Parathyroid adenoma (tissue), 2 donors: ENCODE measurements at regions not wholly inside any gene's neighbourhood (a gene's known extent, or its start where the extent isn't known, plus 50 kb on each side); places are given as distances from the start of the nearest gene placed in this dataset.

Experiments used
- H2AFZ ChIP-seq: fragments of 300-600 bp; sonication (generic); one replicate; pipeline ENCODE4 v1.7.0; 2017; ENCODE audit warnings: antibody characterized with exemption, mild to moderate bottlenecking
- H3K27ac ChIP-seq: fragments of 300-600 bp; sonication (generic); one replicate; pipeline ENCODE4 v1.7.0; 2017
- H3K27me3 ChIP-seq: fragments of 300-600 bp; sonication (generic); one replicate; pipeline ENCODE4 v1.7.0; 2017; ENCODE audit warnings: low read length; ENCODE audit not compliant: control insufficient read depth, insufficient read depth
- H3K36me3 ChIP-seq: fragments of 300-600 bp; sonication (generic); one replicate; pipeline ENCODE4 v1.7.0; 2017; ENCODE audit warnings: low read length; ENCODE audit not compliant: control insufficient read depth, insufficient read depth
- H3K4me1 ChIP-seq: fragments of 300-600 bp; sonication (generic); one replicate; pipeline ENCODE4 v1.7.0; 2017; ENCODE audit warnings: control low read depth
- H3K4me2 ChIP-seq: fragments of 300-600 bp; sonication (generic); one replicate; pipeline ENCODE4 v1.7.0; 2017; ENCODE audit warnings: low read length
- H3K4me3 ChIP-seq: fragments of 300-600 bp; sonication (generic); one replicate; pipeline ENCODE4 v1.7.0; 2017; ENCODE audit warnings: low read depth, low read length
- H3K79me2 ChIP-seq: fragments of 300-600 bp; sonication (generic); one replicate; pipeline ENCODE4 v1.7.0; 2017; ENCODE audit warnings: control low read depth
- H3K9ac ChIP-seq: fragments of 300-600 bp; sonication (generic); one replicate; pipeline ENCODE4 v1.7.0; 2017; ENCODE audit warnings: mild to moderate bottlenecking
- H3K9me3 ChIP-seq: fragments of 300-600 bp; sonication (generic); one replicate; pipeline ENCODE4 v1.7.0; 2017; ENCODE audit warnings: low read length; ENCODE audit not compliant: control insufficient read depth
- CTCF ChIP-seq: fragments of 300-600 bp; sonication (generic); IDR thresholded peaks from one replicate; pipeline ENCODE4 v1.7.0; 2017; ENCODE audit warnings: antibody characterized with exemption, mild to moderate bottlenecking
- donor health status: primary hyperparathyroidism.

DNA sequence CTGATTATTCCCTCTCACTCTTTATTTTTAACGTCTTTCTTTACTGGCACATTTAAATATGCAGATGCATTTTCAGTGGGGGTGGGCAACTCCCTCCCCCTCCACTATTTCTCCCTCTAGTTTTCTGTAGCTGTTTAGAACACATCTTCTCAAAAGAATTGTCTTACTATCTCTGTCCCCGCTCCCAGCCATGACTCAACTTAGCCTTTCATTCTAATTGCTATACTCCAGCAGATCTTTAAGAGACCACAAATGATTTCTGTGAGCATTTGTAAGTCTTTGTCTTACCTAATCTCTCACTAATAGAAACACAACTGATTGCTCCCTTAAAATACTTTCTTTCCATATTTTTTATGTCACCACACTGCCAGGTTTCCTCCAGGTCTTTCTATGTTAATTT is 350.9 kb downstream of the SPRY2 start:
- no peak overlapping the region for H3K9ac ChIP-seq
- no peak overlapping the region for H2AFZ ChIP-seq
- H3K27ac ChIP-seq, result no peak overlapping the region
- no peak overlapping the region for H3K4me2 ChIP-seq
- H3K4me3 ChIP-seq, result no peak overlapping the region
- no peaks in the 10 kb centered on the region for H3K4me1 ChIP-seq
- no peaks in the 10 kb centered on the region for H3K27me3 ChIP-seq
- no peaks in the 10 kb centered on the region for H3K79me2 ChIP-seq
- H3K36me3 ChIP-seq, result no peaks in the 10 kb centered on the region
- no peaks in the 10 kb centered on the region for H3K9me3 ChIP-seq
- TF ChIP-seq CTCF, result no peak

DNA sequence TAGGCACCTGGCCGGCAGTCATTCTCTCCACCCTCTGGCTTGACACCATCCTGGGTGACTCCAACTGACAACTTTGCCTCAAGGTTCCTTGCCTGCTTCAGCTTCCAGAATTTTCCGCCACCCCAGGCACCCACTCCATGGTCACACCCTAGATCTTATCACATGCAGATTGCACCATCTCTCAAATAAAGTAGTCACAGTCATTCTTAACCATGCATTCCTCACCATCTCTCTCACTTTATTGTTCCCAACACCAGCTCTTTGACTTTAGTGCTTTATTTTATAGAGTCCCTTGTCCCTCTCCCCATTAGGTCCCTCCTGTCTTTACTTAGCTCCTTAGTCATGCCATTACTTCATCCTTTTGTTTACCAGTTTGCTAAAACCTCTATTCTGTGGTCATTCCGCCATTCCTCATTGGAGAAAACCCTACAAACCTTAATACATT is 351.7 kb downstream of the SPRY2 start:
- Histone ChIP-seq H3K4me2 (no peak overlapping the region), H3K27me3 (no peaks in the 10 kb centered on the region), H2AFZ (no peak overlapping the region), H3K27ac (no peak overlapping the region), H3K79me2 (no peaks in the 10 kb centered on the region), H3K36me3 (no peaks in the 10 kb centered on the region), H3K4me3 (no peak overlapping the region), H3K9me3 (no peaks in the 10 kb centered on the region), H3K4me1 (no peaks in the 10 kb centered on the region), H3K9ac (no peak overlapping the region)
- TF ChIP-seq CTCF, result no peak

DNA sequence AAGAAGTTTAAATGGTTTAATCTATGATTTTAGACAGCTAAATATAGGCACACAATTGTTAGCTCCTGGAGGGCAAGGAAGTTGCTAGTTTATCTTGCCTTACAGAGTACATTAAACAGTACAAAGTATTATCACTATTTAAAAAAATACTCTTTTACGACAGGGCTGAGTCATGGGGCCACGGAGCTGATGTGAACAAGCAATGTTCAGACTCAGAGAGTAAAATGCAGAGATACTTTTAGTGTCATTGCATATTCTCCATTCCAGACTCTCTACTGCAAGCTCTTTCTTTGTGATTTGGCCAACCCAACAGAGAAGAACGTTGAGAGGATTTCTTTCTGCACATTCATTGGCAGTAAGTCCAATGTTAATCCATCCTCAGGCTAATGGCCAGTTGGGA is 352.4 kb downstream of the SPRY2 start:
- no peaks in the 10 kb centered on the region for H3K9me3 ChIP-seq
- no peak overlapping the region for H3K4me2 ChIP-seq
- no peaks in the 10 kb centered on the region for H3K27me3 ChIP-seq
- TF ChIP-seq CTCF, result no peak
- no peaks in the 10 kb centered on the region for H3K4me1 ChIP-seq
- H3K4me3 ChIP-seq, result no peak overlapping the region
- H3K79me2 ChIP-seq, result no peaks in the 10 kb centered on the region
- H3K36me3 ChIP-seq, result no peaks in the 10 kb centered on the region
- no peak overlapping the region for H2AFZ ChIP-seq
- H3K9ac ChIP-seq, result no peak overlapping the region
- no peak overlapping the region for H3K27ac ChIP-seq

- no peak overlapping the region for H3K4me3 ChIP-seq
These were observed 353.2 kb downstream of the SPRY2 start for GRCh38 chr13:79987761-79988160.

More at GRCh38 chr13:79987761-79988160, 353.2 kb downstream of the SPRY2 start:
- no peaks in the 10 kb centered on the region for H3K36me3 ChIP-seq
- no peaks in the 10 kb centered on the region for H3K79me2 ChIP-seq
- H3K9me3 ChIP-seq, result no peaks in the 10 kb centered on the region
- H3K4me1 ChIP-seq, result no peaks in the 10 kb centered on the region
- no peak overlapping the region for H3K9ac ChIP-seq
- no peak overlapping the region for H3K27ac ChIP-seq
- H3K4me2 ChIP-seq, result no peak overlapping the region
- no peak overlapping the region for H2AFZ ChIP-seq
- no peaks in the 10 kb centered on the region for H3K27me3 ChIP-seq
- TF ChIP-seq CTCF, result no peak
